ENCODE measurements at regions not wholly inside any gene's neighbourhood (a gene's known extent, or its start where the extent isn't known, plus 50 kb on each side); places are given as distances from the start of the nearest gene placed in this dataset.
"Not testable (repeated sequence)": the region's sequence is repeated elsewhere in the genome, so short reads cannot be mapped to it uniquely, and the experiment has no call there.

DNA sequence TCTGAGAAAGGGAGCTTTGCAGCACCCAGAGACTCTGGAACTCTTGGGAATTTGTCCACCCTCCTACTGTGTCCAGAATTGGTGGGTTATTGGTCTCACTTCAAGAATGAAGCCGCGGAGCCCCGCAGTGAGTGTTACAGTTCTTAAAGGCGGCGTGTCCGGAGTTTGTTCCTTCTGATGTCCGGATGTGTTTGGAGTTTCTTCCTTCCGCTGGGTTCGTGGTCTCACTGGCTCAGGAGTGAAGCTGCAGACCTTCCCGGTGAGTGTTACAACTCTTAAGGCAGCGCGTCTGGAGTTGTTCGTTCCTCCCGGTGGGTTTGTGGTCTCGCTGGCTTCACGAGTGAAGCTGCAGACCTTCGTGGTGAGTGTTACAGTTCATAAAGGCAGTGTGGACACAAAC, 824.7 kb downstream of the LRRTM4 start:
- DNase-seq (ENCODE audit: low read depth in 2 of 2): not testable (repeated sequence)

DNA sequence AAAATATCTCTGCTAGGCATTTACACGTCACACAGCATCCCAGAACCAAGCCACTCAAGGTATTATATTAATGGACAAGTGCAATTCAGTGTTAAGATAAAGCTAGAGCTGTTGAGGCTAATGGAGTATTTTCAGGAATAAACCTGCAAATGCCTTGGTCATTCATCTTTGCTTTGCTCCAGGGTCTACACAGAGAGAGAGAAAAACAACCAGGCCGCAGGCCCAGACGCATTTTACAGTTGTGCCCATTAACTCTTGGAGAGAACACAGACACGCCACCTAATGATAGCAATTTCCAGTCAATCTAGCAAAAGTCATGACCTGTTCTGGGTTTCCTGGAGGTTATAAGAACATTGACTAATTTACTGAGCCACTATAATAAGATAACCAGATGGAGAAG, 829.3 kb downstream of the LRRTM4 start:
- no peak for DNase-seq (ENCODE audit: low read depth in 2 of 2)

DNA sequence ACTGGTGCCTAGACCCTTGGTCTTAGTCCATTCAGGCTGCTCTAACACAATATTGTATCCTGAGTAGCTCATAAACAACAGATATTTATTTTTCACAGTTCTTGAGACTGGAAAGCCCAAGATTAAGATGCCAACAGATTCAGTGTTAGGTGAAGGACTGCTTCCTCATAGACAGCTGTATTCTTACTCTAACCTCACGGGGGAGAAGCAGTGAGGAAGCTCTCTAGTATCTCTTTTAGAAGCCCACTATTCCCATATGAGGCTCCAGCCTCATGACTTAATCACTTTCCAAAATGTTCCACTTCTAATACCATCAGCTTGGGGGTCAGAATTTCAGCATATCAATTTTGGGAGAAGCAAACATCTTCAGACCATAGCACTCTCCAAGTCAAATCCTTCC, 833.4 kb downstream of the LRRTM4 start:
- DNase-seq (ENCODE audit: low read depth in 2 of 2): no peak

DNA sequence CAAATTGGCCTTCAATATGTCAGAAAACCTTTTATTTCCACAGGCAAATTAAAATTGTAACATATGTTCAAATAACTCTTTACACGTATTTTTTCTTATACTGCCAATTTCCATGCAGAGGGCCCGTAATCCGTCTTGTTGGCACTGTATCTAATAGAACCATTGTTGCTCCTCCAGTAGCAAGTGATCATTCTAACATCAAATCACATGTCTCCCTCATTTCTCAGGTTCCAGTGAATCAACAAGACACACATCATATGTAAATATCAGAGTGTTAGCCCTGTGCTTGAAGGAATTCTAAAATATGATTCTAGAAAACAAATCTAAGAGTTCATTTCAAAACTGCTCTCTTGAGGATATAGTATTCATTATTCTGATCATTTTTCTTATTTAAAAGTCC, 834.3 kb downstream of the LRRTM4 start:
- DNase-seq (ENCODE audit: low read depth in 2 of 2): no peak

DNA sequence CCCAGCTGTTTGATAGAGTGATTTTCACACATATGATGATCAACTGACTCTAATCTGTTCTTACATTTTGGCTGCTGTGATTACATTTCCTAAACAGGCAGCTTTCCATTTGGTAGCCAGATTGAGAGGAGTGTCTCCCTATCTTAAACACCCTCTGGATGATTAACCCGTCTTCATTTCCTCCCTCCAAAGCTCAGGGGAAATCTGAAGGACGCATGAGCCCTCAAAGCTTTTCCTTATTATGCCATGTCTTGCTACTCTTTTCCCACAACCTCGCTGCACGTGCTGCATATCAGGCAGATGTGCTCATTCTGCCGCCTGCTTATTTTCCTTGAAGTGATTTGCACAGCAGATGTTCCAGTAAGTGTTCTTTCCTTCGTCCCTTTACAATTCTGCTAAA, 837.4 kb downstream of the LRRTM4 start:
- no peak for DNase-seq (ENCODE audit: low read depth in 2 of 2)

DNA sequence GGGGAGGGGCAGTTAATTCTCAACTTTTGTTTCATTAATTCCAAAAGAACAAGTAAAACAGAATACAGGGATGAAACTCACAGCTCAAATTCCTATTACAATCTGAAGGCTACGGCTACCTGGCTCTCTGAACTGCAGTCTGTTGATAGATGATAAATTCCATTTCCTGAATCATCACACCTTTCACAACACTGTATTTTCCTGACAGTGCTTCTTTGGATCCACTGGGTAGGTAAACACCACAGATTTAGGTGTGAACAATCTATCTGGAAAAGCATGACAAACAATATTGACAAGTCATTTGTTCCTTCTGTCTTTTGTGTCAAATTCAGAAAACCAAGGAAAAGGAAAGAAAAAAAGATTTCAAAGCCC, 843.2 kb downstream of the LRRTM4 start:
- DNase-seq (ENCODE audit: low read depth in 2 of 2): no peak

DNA sequence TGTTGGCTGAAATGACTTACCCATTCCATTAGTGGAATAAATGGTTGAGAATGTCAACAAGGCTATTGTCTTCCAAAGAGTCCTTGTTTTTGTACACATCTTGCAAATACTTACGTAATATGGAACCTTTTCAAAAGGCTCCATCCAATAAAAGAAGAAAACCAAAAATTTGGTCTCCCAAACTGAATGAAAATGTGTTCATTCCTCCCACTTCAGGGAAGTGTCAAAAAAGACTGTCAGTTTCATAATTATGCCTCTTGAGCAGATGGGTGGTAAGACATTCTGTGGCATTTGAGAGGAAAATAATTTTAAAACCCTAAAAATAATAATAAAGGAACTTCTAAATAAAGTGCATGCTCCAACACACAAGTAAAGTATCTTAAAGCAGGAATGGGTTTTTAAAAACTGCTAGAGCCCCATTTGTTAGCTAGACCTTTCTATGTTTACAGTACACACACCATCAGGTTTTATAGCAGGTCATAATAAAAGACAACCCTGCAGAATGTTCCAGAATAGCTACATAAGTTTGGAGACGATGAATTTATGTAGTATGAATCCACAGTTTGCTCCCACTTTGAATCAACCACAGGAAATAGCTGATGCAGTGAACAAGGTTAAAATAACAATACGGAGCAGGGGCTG, 843.7 kb downstream of the LRRTM4 start:
- no peak for DNase-seq (ENCODE audit: low read depth in 2 of 2)

DNA sequence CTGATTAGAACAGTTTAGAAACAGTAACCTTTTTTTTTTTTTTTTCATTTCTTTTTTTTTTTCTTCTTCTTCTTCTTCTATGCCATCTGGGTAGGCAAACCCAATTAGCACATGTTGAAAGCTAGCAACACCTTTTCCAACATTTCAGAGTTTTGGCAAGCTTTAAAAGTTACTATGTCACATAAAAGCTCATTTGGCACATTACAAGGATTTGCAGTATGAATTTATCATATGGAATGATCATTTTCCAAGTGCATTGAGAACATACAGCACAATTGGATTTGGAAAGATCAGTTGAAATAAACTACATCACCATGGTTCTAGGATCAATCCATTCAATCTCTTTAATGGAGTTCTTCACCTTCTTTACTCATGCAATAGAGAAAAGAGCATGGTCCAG, 847.0 kb downstream of the LRRTM4 start:
- no peak for DNase-seq (ENCODE audit: low read depth in 2 of 2)

DNA sequence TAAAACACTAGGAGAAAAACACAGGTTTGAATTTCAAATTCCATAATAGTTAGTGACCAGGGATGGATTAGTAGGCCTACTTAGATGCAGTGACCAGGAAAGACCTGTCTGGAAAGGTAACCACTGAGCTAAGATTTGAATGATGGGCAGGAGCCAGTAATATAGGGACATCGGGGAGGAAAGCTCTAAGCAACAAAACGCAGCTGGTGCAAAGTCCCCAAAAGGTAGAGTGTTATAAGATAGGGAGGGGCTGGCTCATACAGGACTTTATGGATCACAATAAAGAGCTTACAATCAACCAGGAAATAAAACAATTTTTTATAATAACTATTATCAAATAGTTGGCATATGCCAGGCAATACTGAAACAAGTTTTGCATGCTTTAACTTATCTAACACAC, 849.4 kb downstream of the LRRTM4 start:
- DNase-seq (ENCODE audit: low read depth in 2 of 2): no peak

DNA sequence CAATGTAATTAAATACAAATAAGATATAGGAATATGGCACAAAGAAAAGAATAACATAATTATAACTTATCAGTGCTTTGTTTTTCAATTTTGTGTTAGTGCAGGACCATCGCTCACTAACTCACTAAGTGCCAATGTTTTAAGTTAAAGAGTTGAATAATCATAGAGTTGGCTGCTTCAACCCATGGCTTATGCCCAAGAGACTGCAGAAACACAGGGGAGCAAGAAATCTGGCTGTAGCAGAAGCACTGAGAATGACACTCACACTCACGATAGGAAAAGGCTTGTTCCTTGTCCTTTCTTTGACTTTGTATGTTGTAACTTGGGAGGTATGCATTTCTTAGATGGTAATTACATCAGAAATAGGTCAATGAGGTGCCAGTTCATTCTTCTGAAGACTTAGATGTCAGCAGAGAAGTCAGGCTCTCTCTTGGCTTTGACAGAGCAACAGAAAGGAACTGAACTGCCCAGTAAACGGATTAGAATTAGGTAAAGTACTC, 852.2 kb downstream of the LRRTM4 start:
- DNase-seq (ENCODE audit: low read depth in 2 of 2): no peak

DNA sequence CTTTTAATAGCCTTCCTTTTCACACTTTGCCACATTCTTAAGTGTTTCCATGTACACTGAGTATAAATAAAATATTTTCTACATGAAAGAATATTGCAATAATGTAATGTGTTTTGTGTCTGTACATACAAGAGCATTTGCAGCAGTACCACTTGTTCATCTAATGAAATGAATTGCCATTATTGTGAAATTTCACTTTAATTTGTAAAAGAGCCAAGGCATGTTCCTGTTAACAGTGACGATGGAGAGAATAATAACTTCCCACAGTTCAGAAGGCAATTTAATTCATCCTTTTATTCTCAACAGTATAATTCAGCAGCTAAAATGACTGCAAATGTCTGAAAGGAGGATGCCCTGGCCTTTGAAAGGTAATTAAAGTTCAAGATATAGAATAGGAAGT, 853.9 kb downstream of the LRRTM4 start:
- no peak for DNase-seq (ENCODE audit: low read depth in 2 of 2)

DNA sequence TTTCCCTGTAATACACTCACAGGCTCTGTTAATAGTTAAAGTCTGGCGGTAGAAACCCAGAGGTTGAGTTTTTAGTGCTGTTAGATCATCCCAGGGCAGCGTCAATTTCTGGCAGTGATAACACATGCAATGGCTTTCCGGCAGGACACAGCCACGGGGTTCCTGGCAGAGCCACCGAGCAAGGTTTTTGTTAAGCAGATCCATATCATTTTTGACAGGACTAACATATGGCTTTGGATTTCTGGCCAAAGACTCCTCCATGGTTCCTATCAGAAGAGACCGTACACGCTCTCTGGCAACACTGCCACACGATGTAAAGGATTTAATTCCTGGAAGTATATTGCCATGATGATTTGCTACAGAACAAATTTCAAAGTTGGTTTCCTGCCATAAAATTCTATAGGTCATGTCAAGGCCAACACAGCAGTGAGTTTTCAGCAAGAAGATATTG, 854.3 kb downstream of the LRRTM4 start:
- DNase-seq (ENCODE audit: low read depth in 2 of 2): no peak

DNA sequence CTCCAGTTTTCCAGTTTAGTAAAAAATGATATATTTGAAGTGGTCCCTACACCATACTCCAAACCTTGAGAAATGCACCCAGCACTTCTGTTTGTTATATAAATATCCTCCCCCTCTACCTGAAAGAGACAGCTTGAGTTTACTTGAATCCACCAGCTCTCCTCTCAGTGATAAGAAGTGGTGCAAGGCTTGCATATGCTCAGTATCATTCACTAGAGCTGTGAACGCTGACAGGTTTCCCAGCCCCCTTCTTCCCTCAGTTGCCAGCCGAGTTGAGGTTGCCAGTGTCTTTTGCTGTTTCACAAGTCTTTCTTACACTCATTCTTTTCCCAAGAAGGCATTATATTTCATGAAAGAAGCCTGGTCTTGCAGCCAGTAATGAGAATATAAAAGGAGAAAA, 880.0 kb downstream of the LRRTM4 start:
- no peak for DNase-seq (ENCODE audit: low read depth in 2 of 2)

DNA sequence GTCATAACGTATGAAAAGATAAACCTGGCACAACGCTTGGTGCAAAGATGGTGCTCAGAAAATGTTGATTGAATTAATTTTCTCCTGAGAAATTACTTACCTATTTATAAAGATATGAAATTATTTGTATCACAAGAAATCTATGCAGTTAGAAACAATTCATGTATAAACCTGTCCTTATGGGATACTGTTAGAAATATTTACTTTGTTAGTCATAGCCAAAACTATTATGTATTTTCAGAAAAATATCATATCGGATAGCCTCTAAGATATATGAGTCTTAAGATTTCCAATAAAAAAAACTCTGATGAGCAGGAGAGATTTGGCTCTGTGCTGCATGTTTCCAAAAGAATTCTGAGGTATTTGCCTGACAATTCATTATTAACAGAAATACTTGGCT, 880.7 kb downstream of the LRRTM4 start:
- DNase-seq (ENCODE audit: low read depth in 2 of 2): no peak

DNA sequence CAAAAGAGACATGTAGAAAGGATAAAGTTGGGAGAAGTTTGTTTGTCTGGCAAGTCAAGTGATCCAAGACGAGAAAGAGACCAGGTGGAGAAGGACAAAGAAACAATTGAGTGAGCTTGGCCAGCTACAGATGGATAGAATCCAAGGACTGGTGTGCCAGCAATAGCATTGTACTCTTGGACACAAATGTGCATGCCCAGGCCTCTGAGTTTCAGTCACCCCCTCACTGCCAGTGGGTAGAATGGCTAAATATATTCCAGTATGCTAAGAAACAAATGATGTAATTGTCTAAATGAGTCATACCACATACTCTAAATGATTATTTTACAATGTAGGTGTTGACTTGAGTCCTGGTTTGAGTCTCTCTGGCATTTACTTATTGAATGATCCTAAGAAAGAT, 881.3 kb downstream of the LRRTM4 start:
- DNase-seq (ENCODE audit: low read depth in 2 of 2): no peak

DNA sequence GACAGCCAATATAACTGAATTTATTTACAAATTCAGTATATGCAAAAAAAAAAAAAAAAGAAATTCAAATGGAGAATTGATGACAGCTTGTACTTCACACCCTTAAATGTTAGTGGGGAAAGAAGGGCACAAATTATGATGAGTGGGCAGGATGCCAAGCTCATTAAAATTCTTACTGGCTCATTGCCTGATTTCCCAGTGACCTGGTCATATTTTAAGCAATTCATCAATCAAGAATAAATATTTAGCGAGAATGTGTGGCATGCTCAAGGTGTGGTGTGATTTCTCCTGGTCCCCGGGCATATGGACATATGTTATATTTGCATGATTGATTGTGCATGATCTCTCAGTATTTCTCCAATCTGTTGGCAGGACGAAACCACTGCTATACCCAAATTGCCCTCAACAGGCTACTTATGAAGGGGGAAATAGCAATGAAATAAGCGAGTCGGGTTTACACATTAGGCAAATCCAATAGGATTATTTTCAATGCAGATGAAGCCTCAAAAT, 883.0 kb downstream of the LRRTM4 start:
- DNase-seq (ENCODE audit: low read depth in 2 of 2): no peak

DNA sequence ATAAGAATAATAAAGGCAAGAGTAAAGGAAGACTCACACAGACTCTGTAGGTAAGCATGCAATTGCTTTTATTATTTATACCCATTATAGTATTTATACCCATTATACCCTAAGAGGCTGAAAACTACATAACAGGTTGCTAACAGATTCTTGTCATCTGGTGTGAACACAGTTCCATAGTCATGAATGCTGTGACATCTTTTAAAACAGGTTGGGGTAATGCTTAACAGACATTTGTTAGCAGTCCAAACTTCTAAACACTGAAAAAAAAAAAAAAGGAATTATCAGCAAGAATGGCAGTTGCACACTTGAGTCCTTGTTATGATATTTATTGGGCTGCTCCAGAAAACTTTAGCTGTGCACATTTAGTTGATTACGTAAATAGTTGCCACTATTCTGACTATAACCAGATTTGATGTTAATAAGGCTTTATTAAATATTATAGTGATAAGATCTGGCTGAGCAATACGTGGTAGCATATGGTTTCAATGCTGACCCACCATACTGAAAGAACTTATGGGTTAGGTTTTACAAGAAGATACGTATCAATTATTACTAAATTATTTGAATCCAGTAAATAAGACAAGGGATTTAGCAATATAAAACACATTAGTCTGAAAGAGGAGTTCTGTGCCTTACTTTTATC, 888.8 kb downstream of the LRRTM4 start:
- DNase-seq (ENCODE audit: low read depth in 2 of 2): no peak

DNA sequence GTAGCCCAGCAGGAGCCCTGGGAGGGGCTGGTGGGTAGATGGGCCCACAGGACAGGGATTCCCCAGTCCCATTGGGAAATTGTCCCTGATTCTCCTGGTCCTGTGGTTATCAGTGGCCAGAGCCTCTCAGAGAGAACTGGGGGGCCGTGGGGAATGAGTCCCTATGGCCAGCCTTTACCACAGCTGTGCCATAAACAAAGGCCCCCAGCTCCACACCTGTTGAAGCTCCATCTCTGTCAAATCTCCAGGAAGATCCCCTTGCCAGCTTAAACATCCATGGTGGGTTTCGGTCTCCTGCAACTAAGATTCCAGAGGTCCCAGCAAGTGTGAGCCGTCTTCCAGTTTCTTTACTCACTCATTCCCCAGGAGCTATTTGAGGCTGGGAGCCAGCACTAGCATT, 897.1 kb downstream of the LRRTM4 start:
- DNase-seq (ENCODE audit: low read depth in 2 of 2): no peak

DNA sequence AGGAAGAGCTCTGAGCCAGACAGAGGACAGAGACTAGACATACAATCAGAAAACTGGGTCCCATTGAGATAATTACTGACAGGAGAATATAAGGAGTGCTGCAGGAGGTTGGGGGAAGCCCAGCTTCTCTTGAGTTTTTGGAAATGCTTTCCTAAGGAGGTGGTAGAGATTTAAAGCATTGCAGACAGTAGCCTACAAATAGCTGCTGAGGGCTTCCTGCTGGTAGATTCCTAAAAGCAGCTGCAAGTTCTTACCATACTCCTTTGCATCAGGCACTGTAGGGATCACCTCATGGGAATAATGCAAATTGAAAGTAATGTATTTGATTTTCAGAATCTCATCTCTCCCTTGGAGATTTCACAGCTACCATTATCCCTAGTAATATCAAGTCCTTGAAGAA, 902.6 kb upstream of the GCFC2 start:
- DNase-seq (ENCODE audit: low read depth in 2 of 2): no peak

DNA sequence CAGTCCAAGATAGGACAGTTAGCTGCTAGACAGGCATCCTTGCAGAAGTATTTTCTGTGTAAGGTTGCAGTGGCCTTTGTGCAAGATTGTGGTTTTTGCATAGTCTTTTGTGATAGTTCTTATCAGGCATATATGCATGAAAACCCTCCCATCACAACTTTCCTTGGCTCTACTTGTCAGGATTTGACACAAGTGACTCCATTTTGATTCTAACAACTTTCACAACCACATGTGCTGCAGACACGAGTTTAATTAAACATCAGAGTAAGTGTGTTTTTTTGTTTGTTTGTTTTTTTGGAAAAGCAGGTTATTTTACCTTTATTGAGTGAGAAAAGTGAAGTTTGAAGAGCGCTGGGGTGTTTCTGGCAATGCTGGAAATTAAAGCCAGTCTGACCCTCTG, 902.0 kb upstream of the GCFC2 start:
- DNase-seq (ENCODE audit: low read depth in 2 of 2): no peak

DNA sequence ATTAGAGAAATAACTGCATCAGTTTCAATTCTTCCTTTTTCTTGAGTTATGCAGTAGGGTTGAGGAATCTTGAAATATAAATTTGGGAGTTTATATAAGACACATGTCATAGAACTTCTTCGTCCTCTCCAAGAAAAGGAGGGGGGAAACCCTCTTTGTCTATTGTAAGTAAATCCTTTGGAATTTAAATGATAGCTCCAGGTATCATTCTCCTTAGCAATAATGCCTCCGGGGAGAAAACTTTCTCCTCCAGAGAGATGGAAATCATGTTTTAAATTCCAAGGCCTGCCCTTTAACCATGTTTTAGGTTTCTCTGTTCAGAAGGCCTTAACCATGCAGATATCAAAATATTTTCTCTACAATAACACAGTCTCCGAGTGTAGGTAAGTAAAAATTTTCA, 899.7 kb upstream of the GCFC2 start:
- DNase-seq (ENCODE audit: low read depth in 2 of 2): no peak

DNA sequence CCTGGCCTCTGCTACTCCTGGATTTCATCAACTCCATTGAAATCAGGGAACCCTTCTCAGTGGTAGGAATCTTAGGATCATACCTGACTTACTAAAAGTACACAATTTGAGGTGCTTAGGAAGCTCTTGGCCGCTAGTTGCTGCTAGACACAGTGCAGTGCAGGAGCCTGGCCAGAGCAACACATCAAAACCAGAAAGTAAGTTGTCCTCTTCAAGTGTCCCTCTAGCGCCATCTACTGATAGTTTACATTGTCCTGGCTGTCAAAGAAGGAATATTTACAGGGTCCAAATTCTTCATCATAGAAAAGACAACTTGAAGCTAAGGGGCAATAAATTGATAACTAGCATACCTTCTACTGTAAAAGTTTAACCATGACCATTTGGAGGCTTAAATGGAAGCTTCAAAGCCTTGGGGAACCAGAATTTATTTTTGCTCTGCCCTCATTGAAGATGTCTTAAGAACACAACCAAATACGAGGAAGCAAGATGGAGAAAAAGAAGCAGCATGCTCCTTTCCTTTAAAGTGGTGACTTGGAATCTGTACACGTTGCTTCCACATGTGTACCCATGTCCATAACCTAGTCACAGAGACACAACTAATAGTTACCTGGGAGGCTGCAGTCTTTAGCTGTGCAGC, 889.1 kb upstream of the GCFC2 start:
- DNase-seq (ENCODE audit: low read depth in 2 of 2): peak; percentile 11 to 26

DNA sequence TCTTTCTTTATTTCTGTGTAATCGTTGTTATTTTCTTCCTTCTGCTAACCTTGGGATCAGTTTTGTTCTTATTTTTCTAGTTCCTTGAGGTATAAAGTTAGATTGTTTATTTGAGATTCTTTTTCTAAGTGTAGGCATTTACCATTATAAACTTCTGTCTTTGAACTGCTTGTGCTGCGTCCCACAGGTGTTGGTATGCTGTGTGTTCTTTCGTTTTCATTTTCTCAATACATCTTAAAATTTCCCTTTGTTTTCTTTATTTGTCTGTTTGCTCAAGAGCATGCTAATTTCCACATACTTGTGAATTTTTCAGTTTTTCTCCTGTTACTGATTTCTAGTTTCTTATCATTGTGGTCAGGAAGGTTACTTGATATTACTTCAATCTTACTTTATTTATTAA, 873.8 kb upstream of the GCFC2 start:
- no peak for DNase-seq (ENCODE audit: low read depth in 2 of 2)
